HG03280 (cell line): ENCODE measurements at regions not wholly inside any gene's neighbourhood (a gene's known extent, or its start where the extent isn't known, plus 50 kb on each side); places are given as distances from the start of the nearest gene placed in this dataset.

Experiments used
- ATAC-seq: cut with Tn5 transposase; IDR thresholded peaks from one replicate; pipeline ENCODE4 v1.9.1; 2021; ENCODE audit warnings: mild to moderate bottlenecking, moderate library complexity; ENCODE audit not compliant: unreplicated experiment

- ATAC-seq: no peak
Measured at GRCh38 chr1:219526074-219526473, 86.8 kb downstream of the ZC3H11B start.

- no peak for ATAC-seq
Measured at GRCh38 chr1:219523411-219523810, 89.5 kb downstream of the ZC3H11B start.

- ATAC-seq: no peak
Measured at GRCh38 chr1:219521325-219521724, 91.6 kb downstream of the ZC3H11B start.

GRCh38 chr1:219520241-219520640 lies 92.7 kb downstream of the ZC3H11B start:
- ATAC-seq: no peak

GRCh38 chr1:219518907-219519248 lies 94.0 kb downstream of the ZC3H11B start:
- ATAC-seq: no peak

GRCh38 chr1:219518168-219518906 lies 94.6 kb downstream of the ZC3H11B start:
- ATAC-seq: no peak

- ATAC-seq: no peak
Measured at GRCh38 chr1:219517031-219517430, 95.9 kb downstream of the ZC3H11B start.

- no peak for ATAC-seq
Measured at GRCh38 chr1:219514728-219515127, 98.2 kb downstream of the ZC3H11B start.

GRCh38 chr1:219507437-219507836 lies 105.5 kb downstream of the ZC3H11B start:
- ATAC-seq: no peak

GRCh38 chr1:219506936-219507335 lies 106.0 kb downstream of the ZC3H11B start:
- no peak for ATAC-seq

- no peak for ATAC-seq
Measured at GRCh38 chr1:219506473-219506899, 106.4 kb downstream of the ZC3H11B start.

- no peak for ATAC-seq
Measured at GRCh38 chr1:219505886-219506285, 107.0 kb downstream of the ZC3H11B start.

- ATAC-seq: no peak
Measured at GRCh38 chr1:219503604-219504003, 109.3 kb downstream of the ZC3H11B start.

GRCh38 chr1:219500327-219500897 lies 112.5 kb downstream of the ZC3H11B start:
- ATAC-seq: no peak

- no peak for ATAC-seq
Measured at GRCh38 chr1:219498666-219499065, 114.2 kb downstream of the ZC3H11B start.

- no peak for ATAC-seq
Measured at GRCh38 chr1:219495737-219496408, 117.0 kb downstream of the ZC3H11B start.

GRCh38 chr1:219492717-219493116 lies 120.2 kb downstream of the ZC3H11B start:
- no peak for ATAC-seq

GRCh38 chr1:219490566-219490965 lies 122.3 kb downstream of the ZC3H11B start:
- ATAC-seq: no peak

- ATAC-seq: no peak
Measured at GRCh38 chr1:219489636-219490035, 123.3 kb downstream of the ZC3H11B start.

- ATAC-seq: no peak
Measured at GRCh38 chr1:219488275-219488674, 124.6 kb downstream of the ZC3H11B start.

- no peak for ATAC-seq
Measured at GRCh38 chr1:219483530-219483929, 129.4 kb downstream of the ZC3H11B start.

- no peak for ATAC-seq
Measured at GRCh38 chr1:219480011-219480410, 132.9 kb downstream of the ZC3H11B start.
